ENCODE measurements at regions not wholly inside any gene's neighbourhood (a gene's known extent, or its start where the extent isn't known, plus 50 kb on each side); places are given as distances from the start of the nearest gene placed in this dataset.
"Not testable (repeated sequence)": the region's sequence is repeated elsewhere in the genome, so short reads cannot be mapped to it uniquely, and the experiment has no call there.

GRCh38 chr20:12699374-12700228, 309.2 kb upstream of the SPTLC3 start:
- no peak for DNase-seq

GRCh38 chr20:12700701-12701100, 308.1 kb upstream of the SPTLC3 start:
- DNase-seq: no peak

- DNase-seq: no peak
Observed at GRCh38 chr20:12702312-12702711, 306.5 kb upstream of the SPTLC3 start.

GRCh38 chr20:12715371-12715770, 293.4 kb upstream of the SPTLC3 start:
- DNase-seq: no peak

GRCh38 chr20:12715991-12716680, 292.6 kb upstream of the SPTLC3 start:
- no peak for DNase-seq

- DNase-seq: no peak
Observed at GRCh38 chr20:12717061-12717460, 291.7 kb upstream of the SPTLC3 start.

- no peak for DNase-seq
Observed at GRCh38 chr20:12718619-12719018, 290.2 kb upstream of the SPTLC3 start.

GRCh38 chr20:12721636-12722035, 287.1 kb upstream of the SPTLC3 start:
- DNase-seq: no peak

GRCh38 chr20:12722091-12722490, 286.7 kb upstream of the SPTLC3 start:
- DNase-seq: no peak

GRCh38 chr20:12723811-12724210, 285.0 kb upstream of the SPTLC3 start:
- no peak for DNase-seq

GRCh38 chr20:12728782-12729181, 280.0 kb upstream of the SPTLC3 start:
- no peak for DNase-seq

- no peak for DNase-seq
Observed at GRCh38 chr20:12729326-12729725, 279.4 kb upstream of the SPTLC3 start.

- no peak for DNase-seq
Observed at GRCh38 chr20:12733811-12734210, 275.0 kb upstream of the SPTLC3 start.

GRCh38 chr20:12737497-12737896, 271.3 kb upstream of the SPTLC3 start:
- DNase-seq: no peak

GRCh38 chr20:12737900-12738299, 270.9 kb upstream of the SPTLC3 start:
- no peak for DNase-seq

- DNase-seq: no peak
Observed at GRCh38 chr20:12740647-12741046, 268.1 kb upstream of the SPTLC3 start.

- DNase-seq: no peak
Observed at GRCh38 chr20:12744037-12744436, 264.7 kb upstream of the SPTLC3 start.

GRCh38 chr20:12748359-12748994, 260.3 kb upstream of the SPTLC3 start:
- DNase-seq: no peak

GRCh38 chr20:12750221-12750620, 258.6 kb upstream of the SPTLC3 start:
- DNase-seq: no peak

GRCh38 chr20:12752900-12753693, 255.7 kb upstream of the SPTLC3 start:
- DNase-seq: not testable (repeated sequence)

GRCh38 chr20:12753742-12754141, 255.0 kb upstream of the SPTLC3 start:
- not testable (repeated sequence) for DNase-seq

- DNase-seq: not testable (repeated sequence)
Observed at GRCh38 chr20:12759493-12759892, 249.3 kb upstream of the SPTLC3 start.

GRCh38 chr20:12762725-12763124, 246.0 kb upstream of the SPTLC3 start:
- no peak for DNase-seq
